ENCODE measurements at regions not wholly inside any gene's neighbourhood (a gene's known extent, or its start where the extent isn't known, plus 50 kb on each side); places are given as distances from the start of the nearest gene placed in this dataset.

- no peak for TF ChIP-seq CTCF (conservative IDR thresholded peaks at IDR 0.05; ENCODE audit: low read length)
- TF ChIP-seq EZH2phosphoT487 (IDR thresholded peaks at IDR 0.05; ENCODE audit: borderline replicate concordance) = no peak
These were observed 211.1 kb upstream of the NUDT6 start for GRCh38 chr4:123133397-123134050.

All from Loucy (cell line).